Psoas muscle (tissue), 7 donors: ENCODE measurements at regions not wholly inside any gene's neighbourhood (a gene's known extent, or its start where the extent isn't known, plus 50 kb on each side); places are given as distances from the start of the nearest gene placed in this dataset.
A peak's percentile ranks its signal among the peaks of the same experiment; 100 is the strongest.

Experiments used
- ATAC-seq, 4 donors: fragments of 200-7000 bp; cut with Tn5 transposase; one replicate each; pipeline ENCODE4 v1.9.1; 2020; ENCODE audit warnings: moderate library complexity in 3 of 4, mild to moderate bottlenecking in 2 of 4
- DNase-seq, 2 donors: peaks; one replicate each; pipeline ENCODE4 v3.0.0-alpha.2; 2020
- H3K27ac ChIP-seq: fragments of 200-600 bp; one replicate; pipeline ENCODE4 v1.8.0; 2022
- H3K27me3 ChIP-seq, 3 donors: fragments of 200-600 bp in 1 of 3; one replicate each; pipeline versions ENCODE4 v1.6.1 to v1.8.0; 2013 to 2022; ENCODE audit warnings: low read length in 2 of 3, mild to moderate bottlenecking in 2 of 3, moderate library complexity in 1 of 3; ENCODE audit not compliant: insufficient read depth in 3 of 3
- H3K36me3 ChIP-seq, 2 donors: fragments of 200-600 bp in 1 of 2; one replicate each; pipeline versions ENCODE4 v1.6.1 to v1.8.0; 2013 to 2022; ENCODE audit warnings: low read depth in 1 of 2, mild to moderate bottlenecking in 1 of 2, moderate library complexity in 1 of 2; ENCODE audit not compliant: insufficient read depth in 1 of 2
- H3K4me1 ChIP-seq: fragments of 200-600 bp; one replicate; pipeline ENCODE4 v1.8.0; 2022
- H3K4me3 ChIP-seq: fragments of 200-600 bp; one replicate; pipeline ENCODE4 v1.8.0; 2022; ENCODE audit warnings: mild to moderate bottlenecking
- H3K9me3 ChIP-seq: fragments of 200-600 bp; one replicate; pipeline ENCODE4 v1.8.0; 2022
- WGBS, 3 donors: extraction: QIAGEN DNeasy Blood & Tissue Kit; methylation state at CpG; one replicate each; pipeline versions ENCODE4 v1.1.6 to v1.1.7; 2013; 5-methylcytosine and 5-hydroxymethylcytosine counted together
- intact Hi-C, 2 donors: fragments of 100-400 bp; cut with DNase I; formaldehyde crosslinking; loops; one replicate each; pipeline versions ENCODE4 v1.11.0 to v1.14.2; 2022
- TF ChIP-seq, protein P1 (sequence below): fragments of 200-600 bp; IDR thresholded peaks from one replicate; pipeline ENCODE4 v1.8.0; 2022; ENCODE audit warnings: antibody characterized with exemption
- donor health status: healthy with polysubstance abuse.
- donor health status: DM: no; HTN: no; CAD: no; lungs with moderate emphysema.
- donor health status: Bipolar disorder and iron deficiency.
- donor health status: healthy.
- donor health status: DM: yes; HTN: yes; CAD: no.
- donor health status: DM: no; HTN: no; CAD: no.
- donor health status: DM: yes; HTN: yes; CAD: no.

DNA sequence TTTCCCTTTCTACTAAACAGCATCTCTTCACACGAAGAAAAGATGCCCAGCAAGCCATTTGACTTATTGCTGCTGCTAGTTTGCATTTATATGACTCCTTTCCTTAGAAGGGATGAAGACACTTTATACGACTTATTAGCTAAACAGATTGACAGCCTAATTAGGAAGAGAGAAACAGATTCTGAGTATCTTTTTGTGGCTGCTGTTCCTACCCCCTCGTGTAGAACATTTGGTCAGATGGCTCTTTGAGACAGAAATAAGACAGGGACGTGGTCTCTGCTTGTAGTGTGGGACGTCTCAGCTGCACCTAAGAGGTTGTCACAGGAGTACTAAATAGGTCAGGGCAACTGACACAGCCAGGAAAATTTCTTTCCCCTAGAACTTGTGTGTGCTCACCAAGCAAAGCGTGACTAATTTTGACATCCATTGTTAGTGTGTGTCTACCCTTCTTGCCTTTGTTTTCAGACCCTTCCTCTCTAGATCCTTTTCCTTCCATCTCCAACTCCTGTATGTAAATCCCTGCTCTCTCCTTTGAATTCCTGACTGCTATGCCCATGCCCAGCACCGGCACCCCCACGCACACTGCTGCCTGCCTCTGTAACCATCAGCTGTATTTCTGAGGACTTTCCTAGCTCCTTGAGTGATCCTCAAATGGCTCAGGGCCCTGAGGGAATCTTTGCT, 83.2 kb downstream of the DAD1 start:
- Histone ChIP-seq H3K4me1 (no peaks in the 10 kb centered on the region), H3K9me3 (no peaks in the 10 kb centered on the region), H3K27me3 (peaks cover 0 to 5% (median 2%) of the 10 kb centered on the region in 3 donors), H3K27ac (no peak overlapping the region), H3K36me3 (no peaks in the 10 kb centered on the region), H3K4me3 (no peak overlapping the region)
- 70 to 80% (median 77%) methylated on average over 8 of the region's 8 CpGs for WGBS, 3 donors
- TF ChIP-seq, protein P1, sequence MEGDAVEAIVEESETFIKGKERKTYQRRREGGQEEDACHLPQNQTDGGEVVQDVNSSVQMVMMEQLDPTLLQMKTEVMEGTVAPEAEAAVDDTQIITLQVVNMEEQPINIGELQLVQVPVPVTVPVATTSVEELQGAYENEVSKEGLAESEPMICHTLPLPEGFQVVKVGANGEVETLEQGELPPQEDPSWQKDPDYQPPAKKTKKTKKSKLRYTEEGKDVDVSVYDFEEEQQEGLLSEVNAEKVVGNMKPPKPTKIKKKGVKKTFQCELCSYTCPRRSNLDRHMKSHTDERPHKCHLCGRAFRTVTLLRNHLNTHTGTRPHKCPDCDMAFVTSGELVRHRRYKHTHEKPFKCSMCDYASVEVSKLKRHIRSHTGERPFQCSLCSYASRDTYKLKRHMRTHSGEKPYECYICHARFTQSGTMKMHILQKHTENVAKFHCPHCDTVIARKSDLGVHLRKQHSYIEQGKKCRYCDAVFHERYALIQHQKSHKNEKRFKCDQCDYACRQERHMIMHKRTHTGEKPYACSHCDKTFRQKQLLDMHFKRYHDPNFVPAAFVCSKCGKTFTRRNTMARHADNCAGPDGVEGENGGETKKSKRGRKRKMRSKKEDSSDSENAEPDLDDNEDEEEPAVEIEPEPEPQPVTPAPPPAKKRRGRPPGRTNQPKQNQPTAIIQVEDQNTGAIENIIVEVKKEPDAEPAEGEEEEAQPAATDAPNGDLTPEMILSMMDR, result no peak
- no peak for ATAC-seq
- intact Hi-C loops, result no loop called here
- DNase-seq, result no peak

DNA sequence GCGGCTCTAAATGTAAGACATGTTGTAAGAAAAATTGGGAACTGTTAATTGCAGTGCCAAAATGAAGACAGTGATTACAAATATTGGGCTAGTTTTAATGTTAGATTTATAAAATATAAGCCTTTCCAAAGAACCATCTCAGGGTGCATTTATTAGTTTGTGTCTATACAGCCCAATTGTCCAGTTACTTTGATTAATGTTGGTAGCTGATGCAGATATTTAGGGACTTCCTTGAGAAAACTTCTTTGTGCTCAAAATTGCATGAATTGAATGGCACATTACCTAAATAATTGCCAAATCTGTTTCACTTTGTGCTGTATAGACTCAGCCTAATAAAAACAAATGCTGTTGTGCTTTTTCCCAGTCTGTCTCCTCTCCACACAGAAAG, 83.7 kb downstream of the DAD1 start:
- no peak overlapping the region for H3K27ac ChIP-seq
- DNase-seq (no peak), ATAC-seq (no peak)
- intact Hi-C loops, result no loop called here
- TF ChIP-seq, protein P1, result no peak
- no peak overlapping the region for H3K4me3 ChIP-seq
- H3K9me3 ChIP-seq, result no peaks in the 10 kb centered on the region
- no peaks in the 10 kb centered on the region for H3K36me3 ChIP-seq
- peaks cover 0 to 5% (median 0%) of the 10 kb centered on the region in 3 donors for H3K27me3 ChIP-seq
- 94 to 100% (median 98%) methylated on average over 1 of the region's 1 CpG for WGBS, 3 donors
- no peaks in the 10 kb centered on the region for H3K4me1 ChIP-seq

DNA sequence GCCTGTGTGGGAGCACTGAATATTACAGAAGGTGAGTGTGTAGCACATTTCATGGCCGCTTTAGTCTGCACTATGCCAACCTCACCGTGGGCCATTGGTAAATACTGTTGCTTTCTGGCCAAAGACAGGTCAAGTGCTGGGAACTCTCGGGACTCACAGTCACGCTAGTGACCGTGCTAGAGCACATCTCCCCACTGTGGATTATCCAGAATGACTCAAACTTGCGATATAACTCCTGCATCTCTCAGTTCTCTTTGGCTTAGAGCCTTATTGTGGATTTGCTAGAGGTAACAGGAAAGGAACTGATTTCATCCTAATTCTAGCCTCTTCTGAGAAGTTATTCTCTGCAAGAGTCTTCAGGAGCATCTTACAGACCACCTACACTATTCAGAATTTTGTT, 86.5 kb downstream of the DAD1 start:
- Histone ChIP-seq H3K4me1 (no peaks in the 10 kb centered on the region), H3K27ac (no peak overlapping the region), H3K36me3 (no peaks in the 10 kb centered on the region), H3K4me3 (no peak overlapping the region), H3K9me3 (no peaks in the 10 kb centered on the region), H3K27me3 (peaks cover 0 to 5% (median 0%) of the 10 kb centered on the region in 3 donors)
- WGBS, 3 donors, result 36 to 48% (median 38%) methylated on average over 6 of the region's 6 CpGs
- DNase-seq, result no peak
- intact Hi-C loops, result no loop called here
- ATAC-seq, result no peak
- TF ChIP-seq, protein P1, result no peak

DNA sequence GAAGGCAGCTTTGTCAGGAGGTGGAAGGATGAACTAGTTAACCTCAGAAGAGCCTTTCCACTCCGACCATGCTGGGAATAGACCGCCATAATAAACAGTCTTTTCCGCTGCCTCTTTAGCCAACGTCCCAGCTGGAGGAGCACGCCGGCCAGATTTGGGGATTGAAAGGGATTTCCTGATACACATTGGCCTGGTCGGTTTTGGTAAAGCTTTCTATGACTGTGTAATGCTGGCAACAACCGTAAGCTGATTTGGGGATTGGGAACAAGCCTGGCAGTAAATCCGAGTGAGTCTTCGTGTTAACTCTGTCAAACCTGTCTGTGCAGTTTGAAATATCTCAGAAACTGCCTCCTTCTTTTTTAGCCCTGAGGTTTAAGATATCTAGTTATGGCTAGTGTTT, 87.0 kb downstream of the DAD1 start:
- H3K4me3 ChIP-seq, result no peak overlapping the region
- no peak overlapping the region for H3K27ac ChIP-seq
- intact Hi-C loops, result no loop called here
- WGBS, 3 donors, result 34 to 58% (median 38%) methylated on average over 10 of the region's 10 CpGs
- H3K36me3 ChIP-seq, result no peaks in the 10 kb centered on the region
- DNase-seq (peak; percentile 21 to 54), ATAC-seq (peak in 1 of 4 donors; percentile 27)
- H3K27me3 ChIP-seq, result peaks cover 0 to 5% (median 0%) of the 10 kb centered on the region in 3 donors
- H3K4me1 ChIP-seq, result no peaks in the 10 kb centered on the region
- no peaks in the 10 kb centered on the region for H3K9me3 ChIP-seq
- TF ChIP-seq, protein P1, result no peak
